ENCODE measurements at regions not wholly inside any gene's neighbourhood (a gene's known extent, or its start where the extent isn't known, plus 50 kb on each side); places are given as distances from the start of the nearest gene placed in this dataset.

- Histone ChIP-seq H3K23me2 (ENCODE audit: insufficient read length, low read depth, low read length, poor library complexity, severe bottlenecking) (no peaks in the 10 kb centered on the region), H3K9me3 (ENCODE audit: control insufficient read depth, low read depth, low read length) (no peaks in the 10 kb centered on the region), H2BK120ac (ENCODE audit: low read depth, low read length, poor library complexity, severe bottlenecking) (no peak overlapping the region), H2BK15ac (ENCODE audit: low read depth, low read length) (no peak overlapping the region), H4K91ac (ENCODE audit: insufficient read length, low read depth, low read length) (no peak overlapping the region), H2BK5ac (ENCODE audit: insufficient read length, low read length) (no peak overlapping the region), H3K56ac (ENCODE audit: insufficient read length, low read depth, low read length) (no peak overlapping the region), H3K9ac (ENCODE audit: extremely low read depth, insufficient read length, low read length) (no peak overlapping the region), H3K79me1 (ENCODE audit: insufficient read depth, low read depth, low read length, poor library complexity, severe bottlenecking) (no peaks in the 10 kb centered on the region), H2BK20ac (ENCODE audit: low read depth, low read length, poor library complexity, severe bottlenecking) (no peak overlapping the region), H3K27me3 (ENCODE audit: insufficient read depth, low read length) (no peaks in the 10 kb centered on the region), H3K4me1 (ENCODE audit: insufficient read depth, low read length) (no peaks in the 10 kb centered on the region), H4K8ac (replicated peaks; ENCODE audit: insufficient read length, low read depth, low read length) (no peak overlapping the region), H3K4ac (ENCODE audit: low read depth, low read length) (no peak overlapping the region), H3K27ac (ENCODE audit: insufficient read length, low read depth, low read length) (no peak overlapping the region), H4K5ac (ENCODE audit: insufficient read length, low read depth, low read length) (no peak overlapping the region), H3T11ph (ENCODE audit: low read length) (no peak overlapping the region), H2AK5ac (ENCODE audit: insufficient read length, low read length) (no peak overlapping the region), H3K4me2 (ENCODE audit: insufficient read depth, insufficient read length, low read length) (no peak overlapping the region), H3K23ac (ENCODE audit: insufficient read length, low read depth, low read length) (no peak overlapping the region), H2AFZ (ENCODE audit: low read length) (no peak overlapping the region), H3K79me2 (ENCODE audit: insufficient read depth, low read length) (no peaks in the 10 kb centered on the region), H3K18ac (ENCODE audit: insufficient read length, low read depth, low read length) (no peak overlapping the region), H2BK12ac (ENCODE audit: insufficient read length, low read depth, low read length) (no peak overlapping the region), H4K20me1 (ENCODE audit: control insufficient read depth, insufficient read depth, insufficient read length) (no peaks in the 10 kb centered on the region), H3K14ac (ENCODE audit: insufficient read depth, low read length) (no peak overlapping the region)
- no peak for DNase-seq
- 0 out of 5 replicates have a peak, but pooled peaks cover 0 to 3% of the 10 kb centered on the region in 2 experiments for H3K9me3 Mint-ChIP-seq
- H3K27ac Mint-ChIP-seq, result no peak overlapping the region
- H3K4me1 Mint-ChIP-seq, result no peaks in the 10 kb centered on the region
- no peak overlapping the region for H3K4me3 Mint-ChIP-seq
- H3K27me3 Mint-ChIP-seq (ENCODE audit: low read depth), result no peaks in the 10 kb centered on the region
- WGBS (ENCODE audit: extremely low coverage, insufficient read length, low lambda C conversion rate), result no CpG with 5 or more reads among the region's 3 CpGs
- no peaks in the 10 kb centered on the region for H3K36me3 Mint-ChIP-seq (ENCODE audit: insufficient read depth in 1 of 3, low read depth in 3 of 3)
- no peak for TF ChIP-seq CTCF (conservative IDR thresholded peaks at IDR 0.05)
Observed at GRCh38 chr11:37762079-37762478, 1164.0 kb upstream of the RAG2 start.
